ENCODE measurements at regions not wholly inside any gene's neighbourhood (a gene's known extent, or its start where the extent isn't known, plus 50 kb on each side); places are given as distances from the start of the nearest gene placed in this dataset.
"Not testable (repeated sequence)": the region's sequence is repeated elsewhere in the genome, so short reads cannot be mapped to it uniquely, and the experiment has no call there.

DNA sequence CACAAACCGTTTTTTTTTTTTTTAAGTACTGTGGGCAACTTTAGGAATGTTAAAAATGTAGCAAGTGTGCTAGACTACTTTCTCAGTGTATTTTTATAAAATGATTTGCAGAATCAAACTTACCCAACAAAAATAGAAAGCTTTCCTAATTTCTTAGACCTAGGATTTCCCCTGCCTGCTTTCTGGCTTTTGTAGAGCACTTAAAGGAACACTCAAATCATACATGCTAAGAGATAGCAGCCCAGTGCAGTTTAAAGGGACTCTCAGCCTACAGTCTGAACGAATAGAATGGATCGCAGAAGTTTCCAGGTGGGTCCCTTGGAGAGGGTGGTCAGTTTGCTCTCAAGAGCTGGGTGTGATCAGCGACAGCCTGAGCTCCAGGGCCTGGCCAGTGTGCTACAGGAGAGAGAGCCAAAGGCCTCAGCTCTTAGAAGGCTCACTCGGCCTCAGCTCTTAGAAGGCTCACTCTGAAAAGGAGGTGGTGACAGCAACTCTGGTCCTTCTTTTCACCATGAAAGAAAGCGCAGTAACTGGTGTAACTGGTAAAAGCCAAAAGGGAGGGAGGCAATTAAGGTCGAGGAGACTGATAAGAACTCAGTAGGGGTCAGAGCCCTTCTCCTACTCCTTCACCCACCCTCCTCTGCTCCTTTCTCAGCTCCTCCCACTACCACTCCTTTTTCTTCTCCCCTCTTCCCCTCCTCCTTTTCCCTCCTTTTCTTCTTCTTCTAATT is 142.4 kb downstream of the ZFP64 start:
- DNase-seq (ENCODE audit: low read depth) = peak; percentile 17

DNA sequence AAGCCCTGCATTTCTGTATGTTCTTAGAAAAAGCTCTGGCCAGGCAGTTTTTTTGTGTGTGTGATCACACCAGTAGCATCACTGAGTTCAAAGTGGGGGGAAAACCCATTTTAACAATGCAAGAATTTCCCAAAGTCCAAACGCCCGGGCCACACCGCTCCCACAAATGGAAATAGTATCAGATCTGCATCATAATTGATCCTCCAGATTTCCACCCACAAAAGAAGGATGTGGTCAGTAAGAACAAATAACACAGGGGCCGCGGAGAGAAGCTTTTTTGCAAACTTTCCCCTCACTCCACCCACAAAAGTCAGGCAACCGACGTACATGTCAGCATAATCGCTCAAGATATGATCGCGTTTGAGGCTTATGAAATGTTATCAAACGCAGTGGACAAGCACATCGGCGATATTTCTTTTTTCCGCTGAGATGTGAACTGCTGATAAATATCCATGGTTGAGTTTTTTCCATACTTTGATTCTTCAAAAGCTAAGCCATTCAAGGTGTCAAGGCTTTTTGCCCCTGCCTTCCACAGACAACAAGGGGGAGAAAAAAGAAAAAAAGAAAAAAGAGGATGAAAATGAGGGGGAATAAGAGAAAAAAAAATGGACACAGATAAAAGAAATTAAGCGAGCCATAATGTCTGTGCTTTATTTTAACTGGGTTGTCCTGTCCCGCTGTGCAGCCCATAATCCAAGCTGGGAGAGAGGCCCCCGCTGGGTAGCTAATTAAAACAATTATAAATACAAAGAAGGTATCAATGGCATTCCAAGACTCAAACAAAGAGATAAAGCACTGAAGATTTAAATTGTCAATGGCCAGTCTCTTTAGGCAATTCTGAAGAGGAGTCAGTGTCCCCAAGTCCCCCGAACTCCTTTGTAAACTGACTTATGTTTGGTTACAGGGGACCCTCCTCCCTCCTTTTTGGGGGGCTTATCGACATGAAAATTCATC is 143.5 kb downstream of the ZFP64 start:
- DNase-seq (ENCODE audit: low read depth) = peak; percentile 33

DNA sequence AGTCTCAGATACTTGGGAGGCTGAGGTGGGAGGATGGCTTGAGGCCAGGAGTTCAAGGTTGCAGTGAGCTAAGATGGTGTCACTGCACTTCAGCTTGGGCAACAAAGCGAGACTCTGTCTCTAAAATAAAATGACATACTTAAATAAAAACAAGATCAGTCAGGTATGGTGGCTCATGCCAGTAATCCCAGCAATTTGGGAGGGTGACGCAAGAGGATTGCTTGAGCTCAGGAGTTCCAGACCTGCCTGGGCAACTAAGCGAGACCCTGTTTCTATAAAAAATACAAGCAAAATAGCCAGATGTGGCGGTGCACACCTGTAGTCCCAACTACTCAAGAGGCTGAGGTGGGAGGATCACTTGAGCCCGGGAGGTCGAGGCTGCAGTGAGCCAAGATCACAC is 149.6 kb downstream of the ZFP64 start:
- DNase-seq (ENCODE audit: low read depth) = no peak

GRCh38 chr20:52039790-52040189 is 151.8 kb downstream of the ZFP64 start:
- no peak for DNase-seq (ENCODE audit: low read depth)

GRCh38 chr20:52038632-52039031 is 152.9 kb downstream of the ZFP64 start:
- not testable (repeated sequence) for DNase-seq (ENCODE audit: low read depth)

GRCh38 chr20:52037370-52037769 is 154.2 kb downstream of the ZFP64 start:
- DNase-seq (ENCODE audit: low read depth) = no peak

DNA sequence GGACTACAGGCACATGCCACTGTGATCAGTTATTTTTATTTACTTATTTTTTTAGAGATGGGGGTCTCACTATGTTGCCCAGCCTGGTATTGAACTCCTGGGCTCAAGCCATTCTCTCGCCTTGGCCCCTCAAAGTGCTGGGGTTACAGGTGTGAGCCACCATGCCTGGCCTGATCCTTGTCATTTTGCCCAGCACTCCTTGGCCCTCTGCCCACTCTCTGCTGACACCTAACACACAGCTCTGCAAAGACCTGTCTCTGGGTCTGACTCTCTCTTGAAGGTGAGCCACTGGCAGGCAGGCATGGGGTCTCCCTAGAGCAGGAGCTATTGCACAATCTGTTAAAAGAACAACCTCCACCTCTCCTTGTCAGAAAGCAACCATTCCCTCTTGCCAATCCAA is 155.6 kb downstream of the ZFP64 start:
- DNase-seq (ENCODE audit: low read depth) = no peak

DNA sequence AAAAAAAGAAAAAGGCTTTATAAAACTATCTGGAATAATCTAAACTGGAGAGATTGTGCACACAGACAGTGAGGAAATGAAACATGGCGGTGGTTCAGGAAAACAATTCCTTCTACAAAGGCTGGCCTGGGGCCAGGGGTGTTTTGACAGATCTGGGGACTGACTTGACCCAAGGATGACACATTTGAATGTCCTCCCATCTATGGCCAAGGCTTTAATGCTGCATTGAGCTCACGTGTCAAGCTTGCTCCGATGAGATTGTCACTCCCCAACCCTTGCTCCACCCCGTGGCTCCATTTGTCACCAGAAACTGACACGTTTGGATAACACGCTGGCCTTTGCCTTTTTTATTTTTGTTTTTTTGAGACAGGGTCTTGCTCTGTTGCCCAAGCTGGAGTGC is 156.1 kb downstream of the ZFP64 start:
- DNase-seq (ENCODE audit: low read depth) = no peak

DNA sequence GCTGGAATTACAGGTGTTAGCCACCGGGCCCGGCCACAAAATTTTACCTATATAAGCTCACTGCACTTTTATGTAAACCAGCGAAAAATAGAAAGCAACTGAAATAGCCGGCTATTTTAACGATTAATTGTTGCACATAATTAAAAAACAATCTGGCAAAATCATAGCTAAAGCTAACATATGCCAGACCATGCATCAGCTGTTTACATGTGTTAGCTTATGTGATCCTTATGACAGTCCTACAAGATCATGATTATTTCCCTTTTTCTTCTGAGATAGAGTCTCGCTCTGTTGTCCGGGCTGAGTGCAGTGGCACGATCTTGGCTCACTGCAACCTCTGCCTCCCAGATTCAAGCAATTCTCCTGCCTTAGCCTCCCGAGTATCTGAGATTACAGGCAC is 157.0 kb downstream of the ZFP64 start:
- DNase-seq (ENCODE audit: low read depth) = no peak

- no peak for DNase-seq (ENCODE audit: low read depth)
Observed at GRCh38 chr20:52033313-52033712, 158.3 kb downstream of the ZFP64 start.

- DNase-seq (ENCODE audit: low read depth) = not testable (repeated sequence)
Observed at GRCh38 chr20:52032304-52032683, 159.3 kb downstream of the ZFP64 start.

DNA sequence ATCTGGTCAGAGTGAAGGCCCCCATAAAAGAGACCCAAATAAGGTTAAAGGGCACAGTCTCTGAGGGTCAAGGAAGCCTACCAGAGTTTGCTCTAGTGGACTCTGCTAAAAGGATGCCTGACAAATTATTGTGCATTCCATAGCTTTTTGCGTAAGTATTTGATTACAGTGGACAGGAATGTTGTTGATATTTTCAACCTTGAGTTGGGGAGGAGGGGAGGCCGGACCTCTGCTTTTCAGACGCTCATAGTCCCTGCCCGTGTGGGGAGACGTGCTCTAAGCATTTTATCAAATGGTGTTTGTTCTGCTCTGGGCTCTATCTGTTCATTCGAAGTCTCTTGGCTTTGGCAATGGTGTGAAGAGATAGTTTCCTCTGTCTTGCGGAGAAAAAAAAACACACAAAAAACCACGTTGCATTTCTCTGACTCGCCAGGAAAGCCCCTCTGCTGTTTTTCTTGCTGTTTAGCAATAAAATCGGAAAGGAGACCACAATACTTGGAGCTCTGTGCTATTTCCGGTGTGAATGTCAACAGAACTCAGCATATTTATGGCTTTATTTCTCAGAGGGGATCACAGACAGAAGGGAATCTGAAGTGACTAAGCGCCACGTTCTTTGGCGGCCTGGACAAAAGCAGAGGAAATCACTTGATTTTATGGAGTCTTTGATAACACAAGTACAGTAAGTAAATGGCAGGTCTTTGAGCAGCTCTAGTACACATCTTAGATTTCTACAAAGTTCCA is 159.8 kb downstream of the ZFP64 start:
- DNase-seq (ENCODE audit: low read depth) = peak; percentile 91

GRCh38 chr20:52031206-52031562 is 160.4 kb downstream of the ZFP64 start:
- no peak for DNase-seq (ENCODE audit: low read depth)

DNA sequence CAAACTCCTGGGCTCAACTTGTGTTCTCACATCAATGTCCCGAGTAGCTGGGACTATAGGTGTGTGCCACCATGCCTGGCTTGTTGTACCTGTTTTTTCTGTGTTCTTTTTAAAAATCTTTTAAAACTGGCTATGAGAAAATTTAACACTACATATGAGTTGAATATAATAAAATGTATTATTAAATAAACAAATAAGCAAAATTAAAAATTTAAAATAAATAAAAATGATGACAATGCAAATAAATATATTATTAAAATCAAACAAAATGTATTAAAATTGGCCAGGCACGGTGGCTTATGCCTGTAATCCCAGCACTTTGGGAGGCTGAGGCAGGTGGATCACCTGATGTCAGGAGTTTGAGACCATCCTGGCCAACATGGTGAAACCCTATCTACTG is 162.4 kb downstream of the ZFP64 start:
- not testable (repeated sequence) for DNase-seq (ENCODE audit: low read depth)

- peak; percentile 39 for DNase-seq (ENCODE audit: low read depth)
Observed at GRCh38 chr20:52025938-52026337, 165.6 kb downstream of the ZFP64 start.

- DNase-seq (ENCODE audit: low read depth) = no peak
Observed at GRCh38 chr20:52019313-52019712, 172.3 kb downstream of the ZFP64 start.

DNA sequence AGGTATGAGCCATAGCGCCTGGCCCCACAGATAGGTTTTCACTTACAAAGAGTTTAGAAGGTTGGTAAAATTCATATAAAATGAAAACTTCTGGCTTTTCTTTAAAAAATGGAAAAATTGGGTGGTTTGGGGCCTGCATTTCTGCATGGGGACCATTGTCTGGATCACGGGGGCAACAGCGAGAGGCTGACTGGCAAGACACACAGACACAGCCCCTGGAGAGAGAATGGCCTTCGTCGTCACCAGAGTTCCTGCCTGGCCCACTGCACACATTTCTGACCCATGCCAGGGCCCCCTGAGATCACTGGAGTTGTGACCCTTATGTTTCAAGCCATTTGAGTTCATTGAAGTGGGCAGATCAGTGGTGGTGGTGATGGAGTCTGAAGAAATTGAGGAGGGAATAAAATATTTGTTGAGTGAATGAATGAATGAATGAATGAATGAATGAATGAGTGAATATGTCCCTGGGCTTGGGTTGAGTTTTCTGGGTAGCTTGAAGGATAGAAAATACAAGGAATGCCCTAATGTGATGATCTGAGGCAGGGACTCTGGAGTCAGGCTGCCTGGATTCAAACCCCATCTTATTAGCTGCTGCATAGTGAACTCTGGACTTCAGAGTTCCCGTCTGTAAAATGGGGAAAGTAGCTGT is 173.8 kb downstream of the ZFP64 start:
- DNase-seq (ENCODE audit: low read depth) = no peak

DNA sequence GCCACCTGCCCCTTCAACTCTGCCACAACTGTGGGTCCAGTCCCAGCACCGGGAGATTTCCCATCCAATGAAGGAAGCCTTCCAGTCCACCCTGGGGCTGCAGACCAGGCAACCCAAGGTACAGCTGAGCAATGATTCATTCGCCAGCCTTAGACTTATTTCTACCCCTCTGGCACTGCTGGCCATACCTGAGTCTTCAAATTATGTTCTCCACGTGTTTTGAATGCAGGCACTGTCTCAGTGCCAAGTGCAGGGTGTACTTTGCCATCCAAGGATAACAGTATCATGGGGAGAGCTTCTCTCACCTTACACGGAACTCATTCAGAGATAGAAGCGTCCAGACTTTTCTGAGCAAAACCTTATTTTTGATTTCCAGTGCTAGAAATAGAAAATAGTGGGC is 175.6 kb downstream of the ZFP64 start:
- DNase-seq (ENCODE audit: low read depth) = no peak

GRCh38 chr20:52015155-52015554 is 176.4 kb downstream of the ZFP64 start:
- peak; percentile 84 for DNase-seq (ENCODE audit: low read depth)

DNA sequence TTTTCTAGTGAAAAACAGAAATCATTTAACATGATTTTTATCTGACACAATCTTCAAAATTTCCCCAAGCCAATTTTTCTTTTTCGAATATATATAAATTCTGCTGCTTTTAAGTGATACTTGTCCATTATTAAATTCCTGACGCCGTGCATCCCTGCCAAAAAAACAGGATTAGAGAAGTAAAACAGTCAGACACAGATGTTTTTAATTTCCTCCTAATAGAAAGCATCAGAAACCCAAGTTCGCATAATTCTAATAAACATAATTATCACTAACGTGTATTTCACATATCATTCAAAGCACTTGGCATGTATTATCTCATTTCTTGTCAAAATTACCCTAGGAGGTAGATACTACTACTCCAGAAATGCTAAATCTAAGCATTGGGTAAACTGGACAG is 179.5 kb downstream of the ZFP64 start:
- no peak for DNase-seq (ENCODE audit: low read depth)

- DNase-seq (ENCODE audit: low read depth) = no peak
Observed at GRCh38 chr20:52011093-52011492, 180.5 kb downstream of the ZFP64 start.

GRCh38 chr20:52010541-52010940 is 181.0 kb downstream of the ZFP64 start:
- DNase-seq (ENCODE audit: low read depth) = no peak

Data from amniotic epithelial cell (primary cell).